Osteoblast (primary cell): ENCODE measurements at regions not wholly inside any gene's neighbourhood (a gene's known extent, or its start where the extent isn't known, plus 50 kb on each side); places are given as distances from the start of the nearest gene placed in this dataset.

Source experiments
- DNase-seq: peaks from one replicate; pipeline ENCODE4 v3.0.0; 2011; ENCODE audit warnings: low spot score, mixed read lengths; ENCODE audit not compliant: insufficient read length; ENCODE audit errors: missing footprints
- H2AFZ ChIP-seq: 2 replicates; pipeline ENCODE4 v1.6.0; 2011; ENCODE audit warnings: mild to moderate bottlenecking, low read length
- H3K27ac ChIP-seq: 2 replicates; pipeline ENCODE4 v1.5.1; 2011; ENCODE audit warnings: mild to moderate bottlenecking, low read depth, low read length, moderate library complexity
- H3K27me3 ChIP-seq: 2 replicates; pipeline ENCODE4 v1.6.0; 2012; ENCODE audit warnings: mild to moderate bottlenecking, control low read depth, inconsistent platforms, low read length, moderate library complexity; ENCODE audit not compliant: insufficient read depth
- H3K36me3 ChIP-seq: 2 replicates; pipeline ENCODE4 v1.5.1; 2011; ENCODE audit warnings: mild to moderate bottlenecking, low read length, control low read depth, moderate library complexity; ENCODE audit not compliant: insufficient read depth
- H3K4me1 ChIP-seq: 2 replicates; pipeline ENCODE4 v1.5.1; 2011; ENCODE audit warnings: mild to moderate bottlenecking, low read length, control low read depth, moderate library complexity; ENCODE audit not compliant: insufficient read depth
- H3K4me2 ChIP-seq: 2 replicates; pipeline ENCODE4 v1.6.0; 2011; ENCODE audit warnings: mild to moderate bottlenecking, low read length; ENCODE audit not compliant: insufficient read depth
- H3K4me3 ChIP-seq: fragments of 200-600 bp; sonication (generic); 3 replicates; pipeline ENCODE4 v1.5.1; 2012; ENCODE audit warnings: mild to moderate bottlenecking, low read length, inconsistent platforms; ENCODE audit not compliant: insufficient read depth
- H3K79me2 ChIP-seq: 2 replicates; pipeline ENCODE4 v1.6.0; 2012; ENCODE audit warnings: mild to moderate bottlenecking, low read length, control low read depth, inconsistent platforms; ENCODE audit not compliant: insufficient read depth
- H3K9me3 ChIP-seq: 2 replicates; pipeline ENCODE4 v1.5.1; 2011; ENCODE audit warnings: low read depth, low read length, control low read depth
- H4K20me1 ChIP-seq: 2 replicates; pipeline ENCODE4 v1.6.0; 2012; ENCODE audit warnings: mild to moderate bottlenecking, low read length, control low read depth; ENCODE audit not compliant: insufficient read depth
- TF ChIP-seq, protein P1 (sequence below): IDR thresholded peaks from 2 replicates; pipeline ENCODE4 v1.5.1; 2011; ENCODE audit warnings: mild to moderate bottlenecking, low read depth, low read length, moderate library complexity; ENCODE audit errors: extremely low read depth

DNA sequence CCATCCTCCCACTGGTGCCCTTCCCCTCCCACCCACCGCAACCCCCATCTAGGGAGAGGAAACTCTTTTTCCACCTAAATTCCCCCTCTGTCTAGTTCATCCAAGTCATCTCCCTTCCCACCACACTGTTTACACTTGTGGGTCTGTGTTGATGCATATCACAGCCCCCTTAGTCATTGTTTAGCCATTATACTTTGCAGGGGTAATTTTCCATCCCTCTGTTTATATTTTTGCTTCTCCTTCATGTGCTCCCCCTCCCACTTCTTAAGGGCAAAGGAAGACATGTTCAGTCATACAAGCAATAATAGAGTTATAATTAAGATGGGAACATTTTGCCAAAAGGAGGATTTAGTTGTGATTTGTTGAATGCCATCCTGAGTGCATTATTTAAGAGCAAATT, 187.8 kb upstream of the TNP1 start:
- DNase-seq = no peak
- Histone ChIP-seq H3K27ac (no peak overlapping the region), H4K20me1 (no peaks in the 10 kb centered on the region), H3K27me3 (no peaks in the 10 kb centered on the region), H3K4me1 (peaks cover 9% of the 10 kb centered on the region), H3K9me3 (no peaks in the 10 kb centered on the region), H3K79me2 (no peaks in the 10 kb centered on the region), H2AFZ (no peak overlapping the region), H3K36me3 (no peaks in the 10 kb centered on the region), H3K4me2 (no peak overlapping the region), H3K4me3 (no peak overlapping the region)
- TF ChIP-seq, protein P1, sequence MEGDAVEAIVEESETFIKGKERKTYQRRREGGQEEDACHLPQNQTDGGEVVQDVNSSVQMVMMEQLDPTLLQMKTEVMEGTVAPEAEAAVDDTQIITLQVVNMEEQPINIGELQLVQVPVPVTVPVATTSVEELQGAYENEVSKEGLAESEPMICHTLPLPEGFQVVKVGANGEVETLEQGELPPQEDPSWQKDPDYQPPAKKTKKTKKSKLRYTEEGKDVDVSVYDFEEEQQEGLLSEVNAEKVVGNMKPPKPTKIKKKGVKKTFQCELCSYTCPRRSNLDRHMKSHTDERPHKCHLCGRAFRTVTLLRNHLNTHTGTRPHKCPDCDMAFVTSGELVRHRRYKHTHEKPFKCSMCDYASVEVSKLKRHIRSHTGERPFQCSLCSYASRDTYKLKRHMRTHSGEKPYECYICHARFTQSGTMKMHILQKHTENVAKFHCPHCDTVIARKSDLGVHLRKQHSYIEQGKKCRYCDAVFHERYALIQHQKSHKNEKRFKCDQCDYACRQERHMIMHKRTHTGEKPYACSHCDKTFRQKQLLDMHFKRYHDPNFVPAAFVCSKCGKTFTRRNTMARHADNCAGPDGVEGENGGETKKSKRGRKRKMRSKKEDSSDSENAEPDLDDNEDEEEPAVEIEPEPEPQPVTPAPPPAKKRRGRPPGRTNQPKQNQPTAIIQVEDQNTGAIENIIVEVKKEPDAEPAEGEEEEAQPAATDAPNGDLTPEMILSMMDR = no peak

DNA sequence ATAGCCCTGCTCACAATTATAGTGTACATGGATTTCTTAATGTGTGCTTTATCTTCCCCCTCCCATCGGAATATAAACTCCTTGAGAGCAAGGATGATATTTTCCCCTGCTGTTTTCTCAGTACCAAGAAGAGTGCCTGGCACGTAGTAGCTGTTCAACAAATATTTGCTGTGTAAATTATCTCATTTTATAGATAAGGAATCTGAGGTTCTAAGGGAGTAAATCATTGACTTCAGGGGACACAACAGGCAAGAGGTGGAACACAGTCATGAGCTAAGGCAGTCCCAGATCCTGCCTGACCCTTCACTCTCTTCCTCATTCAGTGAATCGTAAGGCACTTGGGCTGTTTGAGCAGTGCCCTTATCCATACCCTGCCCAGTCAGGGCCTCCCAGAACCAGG, 187.3 kb upstream of the TNP1 start:
- TF ChIP-seq, protein P1 = no peak
- Histone ChIP-seq H2AFZ (no peak overlapping the region), H3K9me3 (no peaks in the 10 kb centered on the region), H3K27ac (no peak overlapping the region), H3K36me3 (no peaks in the 10 kb centered on the region), H3K27me3 (no peaks in the 10 kb centered on the region), H3K79me2 (no peaks in the 10 kb centered on the region), H3K4me2 (no peak overlapping the region), H3K4me1 (peaks cover 9% of the 10 kb centered on the region), H3K4me3 (no peak overlapping the region), H4K20me1 (no peaks in the 10 kb centered on the region)
- DNase-seq = no peak

DNA sequence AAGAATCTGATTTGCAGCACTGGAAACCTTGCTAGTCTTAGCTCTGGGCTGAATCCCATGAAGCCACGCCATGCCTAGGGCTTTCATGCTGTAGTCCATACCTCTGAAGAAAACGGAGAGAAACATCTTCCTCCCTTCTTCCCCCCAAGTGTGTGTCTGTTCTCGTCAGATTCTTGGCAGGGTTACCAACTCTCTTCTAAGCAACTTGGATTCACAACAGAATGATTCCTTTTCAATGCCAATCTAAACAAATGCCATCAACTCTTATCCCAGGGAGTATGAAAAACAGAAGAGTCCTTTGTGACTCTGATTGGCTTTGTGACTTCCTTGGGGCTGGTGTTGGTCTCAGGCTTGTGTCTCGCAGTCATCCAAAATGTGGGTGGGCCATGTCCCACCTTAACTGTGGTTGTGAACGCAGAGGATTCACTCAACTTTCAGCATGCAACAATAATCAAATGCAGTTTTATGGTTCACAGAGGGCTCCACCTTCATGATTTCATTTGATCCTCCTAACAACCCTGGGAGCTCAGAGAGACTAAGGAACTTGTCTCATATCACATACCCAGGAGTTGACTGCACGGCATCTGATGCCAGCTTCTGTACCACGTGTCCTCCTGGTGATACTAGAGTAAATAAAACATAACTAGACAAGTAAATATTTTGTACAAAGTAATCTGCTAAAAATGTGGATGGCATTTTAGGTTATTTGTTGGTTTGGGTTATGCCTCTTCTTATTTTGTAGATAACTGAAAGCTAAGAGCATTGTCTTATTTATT, 186.0 kb upstream of the TNP1 start:
- no peaks in the 10 kb centered on the region for H3K27me3 ChIP-seq
- H3K27ac ChIP-seq = peak overlapping the region; percentile 6
- H3K4me1 ChIP-seq = peaks cover 9% of the 10 kb centered on the region
- H3K9me3 ChIP-seq = no peaks in the 10 kb centered on the region
- TF ChIP-seq, protein P1 = no peak
- peak overlapping the region; percentile 74 for H3K4me2 ChIP-seq
- peak overlapping the region; percentile 48 for H3K4me3 ChIP-seq
- no peaks in the 10 kb centered on the region for H3K79me2 ChIP-seq
- H3K36me3 ChIP-seq = no peaks in the 10 kb centered on the region
- peak; percentile 72 for DNase-seq
- no peaks in the 10 kb centered on the region for H4K20me1 ChIP-seq
- peak overlapping the region; percentile 86 for H2AFZ ChIP-seq

DNA sequence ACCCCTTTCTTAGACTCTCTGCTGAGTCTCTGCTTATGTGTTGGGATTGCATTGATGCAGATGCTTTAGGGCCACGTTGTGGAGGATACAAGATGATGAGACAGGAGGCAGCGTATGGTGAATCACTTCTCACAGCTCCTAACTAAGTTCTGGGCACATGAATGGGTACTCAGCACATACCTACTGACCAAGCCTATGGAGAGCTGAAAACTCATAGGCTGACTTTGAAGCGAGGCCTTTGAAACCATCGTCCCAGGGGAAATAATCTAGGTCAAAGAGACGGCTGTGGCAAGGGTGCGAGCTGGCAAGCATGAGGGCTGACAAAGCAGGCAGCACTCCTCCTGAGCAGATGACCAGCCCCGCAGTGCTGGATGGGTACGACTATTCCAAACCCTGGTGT, 180.2 kb upstream of the TNP1 start:
- TF ChIP-seq, protein P1 = no peak
- Histone ChIP-seq H3K4me3 (no peak overlapping the region), H3K27me3 (peaks cover 4% of the 10 kb centered on the region), H3K79me2 (no peaks in the 10 kb centered on the region), H3K27ac (no peak overlapping the region), H4K20me1 (no peaks in the 10 kb centered on the region), H2AFZ (no peak overlapping the region), H3K36me3 (no peaks in the 10 kb centered on the region), H3K4me2 (no peak overlapping the region), H3K4me1 (peaks cover 6% of the 10 kb centered on the region), H3K9me3 (no peaks in the 10 kb centered on the region)
- DNase-seq = peak; percentile 57
